ENCODE measurements at regions not wholly inside any gene's neighbourhood (a gene's known extent, or its start where the extent isn't known, plus 50 kb on each side); places are given as distances from the start of the nearest gene placed in this dataset.
"Not testable (repeated sequence)": the region's sequence is repeated elsewhere in the genome, so short reads cannot be mapped to it uniquely, and the experiment has no call there.

- H3K9ac ChIP-seq (ENCODE audit: low read depth, low read length); H3K36me3 ChIP-seq (ENCODE audit: control insufficient read depth, insufficient read depth, low read length); H3K27me3 ChIP-seq (ENCODE audit: control insufficient read depth, insufficient read depth, low read length); H3K4me3 ChIP-seq (ENCODE audit: low read depth, low read length); H3K4me1 ChIP-seq (ENCODE audit: control insufficient read depth, insufficient read depth, low read length); H3K27ac ChIP-seq (ENCODE audit: low read depth, low read length); H3K9me3 ChIP-seq (ENCODE audit: control insufficient read depth, insufficient read depth, low read length): not testable (repeated sequence)
These were observed 229.6 kb upstream of the KITLG start for GRCh38 chr12:88809841-88810240.

- H3K27ac ChIP-seq (ENCODE audit: low read depth, low read length) = no peak overlapping the region
- H3K4me1 ChIP-seq (ENCODE audit: control insufficient read depth, insufficient read depth, low read length) = no peaks in the 10 kb centered on the region
- no peak overlapping the region for H3K4me3 ChIP-seq (ENCODE audit: low read depth, low read length)
- H3K36me3 ChIP-seq (ENCODE audit: control insufficient read depth, insufficient read depth, low read length) = no peaks in the 10 kb centered on the region
- H3K9ac ChIP-seq (ENCODE audit: low read depth, low read length) = no peak overlapping the region
- H3K9me3 ChIP-seq (ENCODE audit: control insufficient read depth, insufficient read depth, low read length) = no peaks in the 10 kb centered on the region
- no peaks in the 10 kb centered on the region for H3K27me3 ChIP-seq (ENCODE audit: control insufficient read depth, insufficient read depth, low read length)
These were observed 225.4 kb upstream of the KITLG start for GRCh38 chr12:88805692-88806091.

GRCh38 chr12:88805286-88805685, 225.0 kb upstream of the KITLG start:
- Histone ChIP-seq H3K9ac (ENCODE audit: low read depth, low read length) (no peak overlapping the region), H3K4me1 (ENCODE audit: control insufficient read depth, insufficient read depth, low read length) (no peaks in the 10 kb centered on the region), H3K9me3 (ENCODE audit: control insufficient read depth, insufficient read depth, low read length) (no peaks in the 10 kb centered on the region)

GRCh38 chr12:88802096-88802706, 221.9 kb upstream of the KITLG start:
- Histone ChIP-seq H3K4me1 (ENCODE audit: control insufficient read depth, insufficient read depth, low read length) (no peaks in the 10 kb centered on the region), H3K36me3 (ENCODE audit: control insufficient read depth, insufficient read depth, low read length) (no peaks in the 10 kb centered on the region), H3K9me3 (ENCODE audit: control insufficient read depth, insufficient read depth, low read length) (no peaks in the 10 kb centered on the region), H3K27ac (ENCODE audit: low read depth, low read length) (no peak overlapping the region), H3K4me3 (ENCODE audit: low read depth, low read length) (no peak overlapping the region), H3K27me3 (ENCODE audit: control insufficient read depth, insufficient read depth, low read length) (no peaks in the 10 kb centered on the region), H3K9ac (ENCODE audit: low read depth, low read length) (no peak overlapping the region)

More at GRCh38 chr12:88805286-88805685, 225.0 kb upstream of the KITLG start:
- no peak overlapping the region for H3K4me3 ChIP-seq (ENCODE audit: low read depth, low read length)
- no peak overlapping the region for H3K27ac ChIP-seq (ENCODE audit: low read depth, low read length)
- H3K36me3 ChIP-seq (ENCODE audit: control insufficient read depth, insufficient read depth, low read length) = no peaks in the 10 kb centered on the region
- no peaks in the 10 kb centered on the region for H3K27me3 ChIP-seq (ENCODE audit: control insufficient read depth, insufficient read depth, low read length)

GRCh38 chr12:88801227-88802095, 221.2 kb upstream of the KITLG start:
- H3K36me3 ChIP-seq (ENCODE audit: control insufficient read depth, insufficient read depth, low read length) = no peaks in the 10 kb centered on the region
- H3K27ac ChIP-seq (ENCODE audit: low read depth, low read length) = no peak overlapping the region
- no peak overlapping the region for H3K4me3 ChIP-seq (ENCODE audit: low read depth, low read length)
- H3K27me3 ChIP-seq (ENCODE audit: control insufficient read depth, insufficient read depth, low read length) = no peaks in the 10 kb centered on the region
- no peaks in the 10 kb centered on the region for H3K4me1 ChIP-seq (ENCODE audit: control insufficient read depth, insufficient read depth, low read length)
- H3K9me3 ChIP-seq (ENCODE audit: control insufficient read depth, insufficient read depth, low read length) = no peaks in the 10 kb centered on the region
- H3K9ac ChIP-seq (ENCODE audit: low read depth, low read length) = no peak overlapping the region

GRCh38 chr12:88793096-88793495, 212.8 kb upstream of the KITLG start:
- peaks cover 18% of the 10 kb centered on the region for H3K9me3 ChIP-seq (ENCODE audit: control insufficient read depth, insufficient read depth, low read length)
- H3K4me3 ChIP-seq (ENCODE audit: low read depth, low read length) = no peak overlapping the region
- no peak overlapping the region for H3K27ac ChIP-seq (ENCODE audit: low read depth, low read length)
- no peaks in the 10 kb centered on the region for H3K4me1 ChIP-seq (ENCODE audit: control insufficient read depth, insufficient read depth, low read length)
- no peak overlapping the region for H3K9ac ChIP-seq (ENCODE audit: low read depth, low read length)
- H3K36me3 ChIP-seq (ENCODE audit: control insufficient read depth, insufficient read depth, low read length) = no peaks in the 10 kb centered on the region
- H3K27me3 ChIP-seq (ENCODE audit: control insufficient read depth, insufficient read depth, low read length) = no peaks in the 10 kb centered on the region

- H3K4me3 ChIP-seq (ENCODE audit: low read depth, low read length) = no peak overlapping the region
- no peaks in the 10 kb centered on the region for H3K4me1 ChIP-seq (ENCODE audit: control insufficient read depth, insufficient read depth, low read length)
- H3K27ac ChIP-seq (ENCODE audit: low read depth, low read length) = no peak overlapping the region
- no peak overlapping the region for H3K9ac ChIP-seq (ENCODE audit: low read depth, low read length)
- H3K36me3 ChIP-seq (ENCODE audit: control insufficient read depth, insufficient read depth, low read length) = no peaks in the 10 kb centered on the region
- H3K9me3 ChIP-seq (ENCODE audit: control insufficient read depth, insufficient read depth, low read length) = peaks cover 18% of the 10 kb centered on the region
- H3K27me3 ChIP-seq (ENCODE audit: control insufficient read depth, insufficient read depth, low read length) = no peaks in the 10 kb centered on the region
These were observed 210.0 kb upstream of the KITLG start for GRCh38 chr12:88790231-88790630.

- Histone ChIP-seq H3K27me3 (ENCODE audit: control insufficient read depth, insufficient read depth, low read length) (no peaks in the 10 kb centered on the region), H3K27ac (ENCODE audit: low read depth, low read length) (no peak overlapping the region), H3K9me3 (ENCODE audit: control insufficient read depth, insufficient read depth, low read length) (0 out of 2 replicates have a peak, but pooled peaks cover 2% of the 10 kb centered on the region), H3K4me3 (ENCODE audit: low read depth, low read length) (no peak overlapping the region), H3K9ac (ENCODE audit: low read depth, low read length) (no peak overlapping the region), H3K4me1 (ENCODE audit: control insufficient read depth, insufficient read depth, low read length) (no peaks in the 10 kb centered on the region), H3K36me3 (ENCODE audit: control insufficient read depth, insufficient read depth, low read length) (no peaks in the 10 kb centered on the region)
These were observed 203.9 kb upstream of the KITLG start for GRCh38 chr12:88784166-88784565.

- no peak overlapping the region for H3K27ac ChIP-seq (ENCODE audit: low read depth, low read length)
- no peak overlapping the region for H3K4me3 ChIP-seq (ENCODE audit: low read depth, low read length)
- no peaks in the 10 kb centered on the region for H3K36me3 ChIP-seq (ENCODE audit: control insufficient read depth, insufficient read depth, low read length)
- H3K27me3 ChIP-seq (ENCODE audit: control insufficient read depth, insufficient read depth, low read length) = no peaks in the 10 kb centered on the region
- no peaks in the 10 kb centered on the region; the same call in 1 of the 2 replicates for H3K4me1 ChIP-seq (ENCODE audit: control insufficient read depth, insufficient read depth, low read length)
- no peak overlapping the region for H3K9ac ChIP-seq (ENCODE audit: low read depth, low read length)
- no peaks in the 10 kb centered on the region for H3K9me3 ChIP-seq (ENCODE audit: control insufficient read depth, insufficient read depth, low read length)
These were observed 202.1 kb upstream of the KITLG start for GRCh38 chr12:88782351-88782750.

GRCh38 chr12:88781909-88782308, 201.6 kb upstream of the KITLG start:
- Histone ChIP-seq H3K9me3 (ENCODE audit: control insufficient read depth, insufficient read depth, low read length) (no peaks in the 10 kb centered on the region), H3K27ac (ENCODE audit: low read depth, low read length) (no peak overlapping the region), H3K4me3 (ENCODE audit: low read depth, low read length) (no peak overlapping the region), H3K9ac (ENCODE audit: low read depth, low read length) (no peak overlapping the region), H3K36me3 (ENCODE audit: control insufficient read depth, insufficient read depth, low read length) (no peaks in the 10 kb centered on the region), H3K4me1 (ENCODE audit: control insufficient read depth, insufficient read depth, low read length) (no peaks in the 10 kb centered on the region; the same call in 1 of the 2 replicates), H3K27me3 (ENCODE audit: control insufficient read depth, insufficient read depth, low read length) (no peaks in the 10 kb centered on the region)

- no peaks in the 10 kb centered on the region for H3K27me3 ChIP-seq (ENCODE audit: control insufficient read depth, insufficient read depth, low read length)
- no peaks in the 10 kb centered on the region for H3K36me3 ChIP-seq (ENCODE audit: control insufficient read depth, insufficient read depth, low read length)
- no peak overlapping the region for H3K9ac ChIP-seq (ENCODE audit: low read depth, low read length)
- no peak overlapping the region for H3K4me3 ChIP-seq (ENCODE audit: low read depth, low read length)
- no peaks in the 10 kb centered on the region; the same call in 1 of the 2 replicates for H3K4me1 ChIP-seq (ENCODE audit: control insufficient read depth, insufficient read depth, low read length)
- no peaks in the 10 kb centered on the region for H3K9me3 ChIP-seq (ENCODE audit: control insufficient read depth, insufficient read depth, low read length)
- no peak overlapping the region for H3K27ac ChIP-seq (ENCODE audit: low read depth, low read length)
These were observed 197.8 kb upstream of the KITLG start for GRCh38 chr12:88778064-88778463.
